DND-41 (cell line): ENCODE measurements at regions not wholly inside any gene's neighbourhood (a gene's known extent, or its start where the extent isn't known, plus 50 kb on each side); places are given as distances from the start of the nearest gene placed in this dataset.
"Not testable (repeated sequence)": the region's sequence is repeated elsewhere in the genome, so short reads cannot be mapped to it uniquely, and the experiment has no call there.

Experiments used
- ATAC-seq: fragments of 200-7000 bp; cut with Tn5 transposase; 3 replicates; pipeline ENCODE4 v1.9.1; 2021; ENCODE audit warnings: low read depth; ENCODE audit not compliant: insufficient read depth
- DNase-seq: peaks from one replicate; pipeline ENCODE4 v3.0.0-alpha.2; 2020
- H2AFZ ChIP-seq: 2 replicates; pipeline ENCODE4 v1.6.0; 2012; ENCODE audit warnings: low read depth, low read length
- H3K27ac ChIP-seq: 2 replicates; pipeline ENCODE4 v1.5.1; 2012; ENCODE audit warnings: low read length, inconsistent platforms
- H3K27me3 ChIP-seq: fragments of 200-600 bp; sonication (generic); 2 replicates; pipeline ENCODE4 v1.6.0; 2012; ENCODE audit warnings: low read length, mild to moderate bottlenecking, inconsistent platforms; ENCODE audit not compliant: insufficient read depth, poor library complexity
- H3K36me3 ChIP-seq: 2 replicates; pipeline ENCODE4 v1.5.1; 2012; ENCODE audit warnings: low read length, inconsistent platforms; ENCODE audit not compliant: insufficient read depth
- H3K4me1 ChIP-seq: 2 replicates; pipeline ENCODE4 v1.5.1; 2012; ENCODE audit warnings: mild to moderate bottlenecking, low read length; ENCODE audit not compliant: insufficient read depth
- H3K4me2 ChIP-seq: 2 replicates; pipeline ENCODE4 v1.6.0; 2012; ENCODE audit warnings: mild to moderate bottlenecking, moderate library complexity, low read length, inconsistent platforms; ENCODE audit not compliant: insufficient read depth
- H3K4me3 ChIP-seq, 2 experiments: fragments of 200-600 bp in 1 of 2; shearing (Covaris generic) in 1 of 2; 2 replicates each; pipeline ENCODE4 v1.5.1; 2012 to 2016; ENCODE audit warnings: inconsistent platforms in 2 of 2, low read length in 2 of 2, mild to moderate bottlenecking in 2 of 2, low read depth in 1 of 2, moderate library complexity in 1 of 2
- H3K79me2 ChIP-seq: 2 replicates; pipeline ENCODE4 v1.6.0; 2012; ENCODE audit warnings: low read length, inconsistent platforms; ENCODE audit not compliant: insufficient read depth
- H3K9ac ChIP-seq: 2 replicates; pipeline ENCODE4 v1.6.0; 2012; ENCODE audit warnings: low read depth, mild to moderate bottlenecking, inconsistent platforms, low read length, moderate library complexity
- H3K9me3 ChIP-seq: 2 replicates; pipeline ENCODE4 v1.5.1; 2012; ENCODE audit warnings: low read length, moderate library complexity, mild to moderate bottlenecking, inconsistent platforms; ENCODE audit not compliant: insufficient read depth, severe bottlenecking
- H4K20me1 ChIP-seq: 2 replicates; pipeline ENCODE4 v1.6.0; 2012; ENCODE audit warnings: low read length; ENCODE audit not compliant: insufficient read depth
- EZH2 ChIP-seq: IDR thresholded peaks from 3 replicates; pipeline ENCODE4 v1.6.1; 2012; ENCODE audit warnings: borderline replicate concordance, low read depth, mild to moderate bottlenecking, moderate library complexity, low read length, inconsistent platforms; ENCODE audit not compliant: severe bottlenecking
- TF ChIP-seq, protein P1 (sequence below): IDR thresholded peaks from 2 replicates; pipeline ENCODE4 v1.5.1; 2012; ENCODE audit warnings: borderline replicate concordance, low read length, moderate library complexity, mild to moderate bottlenecking; ENCODE audit not compliant: poor library complexity, severe bottlenecking; ENCODE audit errors: extremely low read depth

DNA sequence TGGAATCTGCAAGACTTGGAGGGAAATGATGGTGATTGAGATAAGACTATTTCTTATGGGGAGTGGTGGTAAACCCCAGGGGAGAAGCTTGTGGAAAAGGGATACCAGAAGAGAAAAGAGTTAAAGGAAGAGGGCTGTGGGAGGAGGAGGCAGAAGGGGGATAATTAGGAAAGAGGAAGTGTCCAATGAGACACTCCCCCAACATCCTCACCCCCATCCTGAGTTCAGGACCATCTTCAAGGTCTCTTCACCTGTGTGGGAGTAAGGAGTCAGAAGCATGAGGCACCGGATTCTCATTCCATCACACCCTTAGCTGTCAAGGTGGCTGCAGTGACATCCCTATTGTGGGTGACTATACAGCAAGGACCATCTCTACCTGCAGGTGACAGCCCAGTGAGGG is 106.6 kb upstream of the POC5 start:
- ATAC-seq, result no peak
- no peaks in the 10 kb centered on the region for H3K9me3 ChIP-seq
- H3K9ac ChIP-seq, result no peak overlapping the region
- H3K36me3 ChIP-seq, result no peaks in the 10 kb centered on the region
- no peaks in the 10 kb centered on the region for H4K20me1 ChIP-seq
- no peaks in the 10 kb centered on the region for H3K27me3 ChIP-seq
- H3K4me2 ChIP-seq, result no peak overlapping the region
- no peaks in the 10 kb centered on the region for H3K4me1 ChIP-seq
- H3K79me2 ChIP-seq, result no peaks in the 10 kb centered on the region
- no peak for TF ChIP-seq EZH2
- TF ChIP-seq, protein P1, sequence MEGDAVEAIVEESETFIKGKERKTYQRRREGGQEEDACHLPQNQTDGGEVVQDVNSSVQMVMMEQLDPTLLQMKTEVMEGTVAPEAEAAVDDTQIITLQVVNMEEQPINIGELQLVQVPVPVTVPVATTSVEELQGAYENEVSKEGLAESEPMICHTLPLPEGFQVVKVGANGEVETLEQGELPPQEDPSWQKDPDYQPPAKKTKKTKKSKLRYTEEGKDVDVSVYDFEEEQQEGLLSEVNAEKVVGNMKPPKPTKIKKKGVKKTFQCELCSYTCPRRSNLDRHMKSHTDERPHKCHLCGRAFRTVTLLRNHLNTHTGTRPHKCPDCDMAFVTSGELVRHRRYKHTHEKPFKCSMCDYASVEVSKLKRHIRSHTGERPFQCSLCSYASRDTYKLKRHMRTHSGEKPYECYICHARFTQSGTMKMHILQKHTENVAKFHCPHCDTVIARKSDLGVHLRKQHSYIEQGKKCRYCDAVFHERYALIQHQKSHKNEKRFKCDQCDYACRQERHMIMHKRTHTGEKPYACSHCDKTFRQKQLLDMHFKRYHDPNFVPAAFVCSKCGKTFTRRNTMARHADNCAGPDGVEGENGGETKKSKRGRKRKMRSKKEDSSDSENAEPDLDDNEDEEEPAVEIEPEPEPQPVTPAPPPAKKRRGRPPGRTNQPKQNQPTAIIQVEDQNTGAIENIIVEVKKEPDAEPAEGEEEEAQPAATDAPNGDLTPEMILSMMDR, result no peak
- no peak for DNase-seq
- H2AFZ ChIP-seq, result no peak overlapping the region
- no peak overlapping the region for H3K27ac ChIP-seq
- no peak overlapping the region for H3K4me3 ChIP-seq

DNA sequence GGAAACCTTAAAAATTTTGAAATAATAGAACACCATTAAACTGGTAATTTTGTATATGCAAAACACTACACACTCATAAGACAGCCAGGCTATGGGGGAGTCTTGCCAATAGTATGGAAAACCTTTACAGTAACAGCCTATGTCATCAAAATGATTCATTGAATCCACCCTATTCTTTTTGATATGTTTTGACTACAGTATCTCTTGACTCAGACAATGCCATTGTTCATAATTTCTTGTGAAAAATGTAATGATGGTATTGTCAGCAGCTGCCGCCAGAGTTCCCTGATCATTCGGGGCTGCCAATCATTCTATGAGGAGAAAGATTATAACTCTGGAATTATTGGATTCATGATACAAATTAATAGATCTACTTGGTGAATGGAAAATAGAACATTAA is 101.4 kb upstream of the POC5 start:
- no peak for TF ChIP-seq EZH2
- TF ChIP-seq, protein P1, result no peak
- no peak overlapping the region for H3K27ac ChIP-seq
- ATAC-seq (no peak), DNase-seq (no peak)
- no peak overlapping the region for H3K4me2 ChIP-seq
- H4K20me1 ChIP-seq, result no peaks in the 10 kb centered on the region
- H3K9me3 ChIP-seq, result no peaks in the 10 kb centered on the region
- H3K79me2 ChIP-seq, result no peaks in the 10 kb centered on the region
- H2AFZ ChIP-seq, result no peak overlapping the region
- H3K9ac ChIP-seq, result no peak overlapping the region
- no peak overlapping the region for H3K4me3 ChIP-seq
- no peaks in the 10 kb centered on the region for H3K36me3 ChIP-seq
- H3K4me1 ChIP-seq, result no peaks in the 10 kb centered on the region
- no peaks in the 10 kb centered on the region for H3K27me3 ChIP-seq

DNA sequence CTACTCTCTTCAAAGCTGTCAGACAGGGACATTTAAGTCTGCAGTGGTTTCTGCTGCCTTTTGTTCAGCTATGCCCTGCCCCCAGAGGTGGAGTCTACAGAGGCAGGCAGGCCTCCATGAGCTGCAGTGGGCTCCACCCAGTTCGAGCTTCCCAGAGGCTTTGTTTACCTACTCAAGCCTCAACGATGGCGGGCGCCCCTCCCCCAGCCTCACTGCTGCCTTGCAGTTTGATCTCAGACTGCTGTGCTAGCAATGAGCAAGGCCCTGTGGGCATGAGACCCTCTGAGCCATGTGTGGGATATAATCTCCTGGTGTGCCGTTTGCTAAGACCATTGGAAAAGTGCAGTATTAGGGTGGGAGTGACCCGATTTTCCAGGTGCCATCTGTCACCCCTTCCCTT is 82.5 kb upstream of the POC5 start:
- H3K27ac ChIP-seq, H3K4me3 ChIP-seq, H2AFZ ChIP-seq, H3K4me1 ChIP-seq, DNase-seq, H3K36me3 ChIP-seq, ATAC-seq, H3K79me2 ChIP-seq, H3K27me3 ChIP-seq, H3K4me2 ChIP-seq, H3K9me3 ChIP-seq, H3K9ac ChIP-seq, H4K20me1 ChIP-seq: not testable (repeated sequence)

DNA sequence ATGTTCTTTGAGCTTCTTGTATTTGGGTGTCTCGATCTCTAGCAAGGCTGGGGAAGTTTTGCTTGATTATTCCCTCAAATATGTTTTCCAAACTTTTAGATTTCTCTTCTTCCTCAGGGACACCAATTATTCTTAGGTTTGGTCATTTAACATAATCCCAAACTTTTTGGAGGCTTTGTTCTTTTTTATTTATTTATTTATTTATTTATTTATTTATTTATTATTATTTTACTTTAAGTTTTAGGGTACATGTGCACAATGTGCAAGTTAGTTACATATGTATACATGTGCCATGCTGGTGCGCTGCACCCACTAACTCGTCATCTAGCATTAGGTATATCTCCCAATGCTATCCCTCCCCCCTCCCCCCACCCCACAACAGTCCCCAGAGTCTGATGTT is 52.1 kb upstream of the POC5 start:
- not testable (repeated sequence) for H3K9me3 ChIP-seq, H3K36me3 ChIP-seq

More for the DNA sequence above, 52.1 kb upstream of the POC5 start:
- not testable (repeated sequence) for H3K4me1 ChIP-seq, H3K4me3 ChIP-seq, H2AFZ ChIP-seq, H4K20me1 ChIP-seq, H3K4me2 ChIP-seq, ATAC-seq, H3K27ac ChIP-seq, H3K27me3 ChIP-seq, DNase-seq, H3K9ac ChIP-seq, H3K79me2 ChIP-seq
